HG02884 (cell line): ENCODE measurements at regions not wholly inside any gene's neighbourhood (a gene's known extent, or its start where the extent isn't known, plus 50 kb on each side); places are given as distances from the start of the nearest gene placed in this dataset.

ENCODE experiments used
- ATAC-seq: cut with Tn5 transposase; IDR thresholded peaks from one replicate; pipeline ENCODE4 v1.9.1; 2021; ENCODE audit warnings: mild to moderate bottlenecking, moderate library complexity; ENCODE audit not compliant: unreplicated experiment

DNA sequence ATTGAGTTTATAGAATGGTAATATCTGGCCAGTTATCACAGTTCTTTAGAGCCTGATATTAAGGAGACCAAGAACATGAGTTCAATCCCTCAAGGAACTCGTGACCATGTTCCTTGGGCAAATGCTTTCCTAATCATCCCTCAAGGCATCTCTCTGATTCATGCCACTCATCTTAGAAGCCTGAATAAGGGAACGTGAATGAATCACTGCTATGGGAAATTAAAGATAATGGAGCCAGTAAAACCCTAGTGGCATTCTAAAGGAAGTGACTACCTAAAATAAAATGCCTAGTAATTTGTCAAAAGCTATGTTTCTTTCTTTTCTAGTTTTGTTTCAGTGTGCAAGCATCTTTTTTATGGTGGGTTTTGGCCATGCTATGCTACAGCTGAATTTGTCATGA is 1161.3 kb downstream of the C4orf33 start:
- ATAC-seq, result no peak

DNA sequence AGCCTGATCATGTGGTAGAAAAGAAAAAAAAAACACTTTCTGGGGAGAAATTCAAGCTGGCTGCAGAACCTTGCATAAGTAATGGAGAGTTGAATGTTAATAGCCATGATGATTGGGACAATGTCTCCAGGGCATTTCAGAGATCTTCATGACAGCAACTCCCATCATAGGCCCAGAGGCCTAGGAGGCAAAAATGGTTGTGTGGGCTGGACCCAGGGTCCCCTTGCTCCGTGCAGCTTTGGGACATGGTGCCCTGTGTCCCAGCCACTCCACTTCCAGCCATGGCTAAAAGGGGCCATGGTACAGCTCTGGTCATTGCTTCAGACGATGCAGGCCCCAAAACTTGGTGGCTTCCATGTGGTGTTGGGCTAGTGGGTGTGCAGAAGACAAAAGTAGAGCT is 1170.9 kb downstream of the C4orf33 start:
- ATAC-seq, result no peak

DNA sequence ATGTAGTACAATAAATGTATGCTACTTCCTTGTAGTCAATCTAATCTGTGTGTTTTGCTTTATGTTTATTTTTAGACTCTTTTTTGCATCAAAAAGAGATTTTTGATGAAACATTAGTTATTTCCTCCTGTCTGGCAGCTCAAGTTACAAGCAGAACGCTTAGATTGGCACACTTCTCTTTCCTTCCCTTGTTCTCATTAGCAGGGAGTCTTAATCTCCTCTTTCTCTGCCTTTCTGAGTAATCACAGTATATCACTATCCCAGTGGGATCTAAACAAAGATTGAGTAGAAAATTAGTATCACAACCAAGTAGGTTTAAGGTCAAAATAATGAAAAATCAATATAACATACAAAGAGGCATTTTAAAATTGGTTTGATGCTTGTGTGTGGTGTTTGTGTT is 1192.6 kb downstream of the C4orf33 start:
- no peak for ATAC-seq

DNA sequence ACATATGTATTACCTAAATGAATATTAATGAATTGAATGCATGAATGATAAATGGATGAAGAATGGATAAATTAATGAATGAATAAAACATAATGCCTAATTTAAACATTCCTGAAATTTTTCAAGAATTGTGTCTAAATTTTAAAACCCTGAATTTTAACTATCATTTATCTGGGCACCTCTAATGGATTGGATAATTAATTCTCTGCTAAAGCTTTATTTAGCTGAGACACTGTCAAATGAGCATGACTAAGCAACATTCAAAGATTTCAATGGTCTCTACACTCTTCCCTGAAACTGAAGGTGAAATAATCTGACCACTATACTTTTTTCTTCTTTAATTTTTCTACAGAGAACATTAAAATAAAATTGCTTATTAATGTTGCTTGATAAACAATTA is 1197.7 kb downstream of the C4orf33 start:
- no peak for ATAC-seq

DNA sequence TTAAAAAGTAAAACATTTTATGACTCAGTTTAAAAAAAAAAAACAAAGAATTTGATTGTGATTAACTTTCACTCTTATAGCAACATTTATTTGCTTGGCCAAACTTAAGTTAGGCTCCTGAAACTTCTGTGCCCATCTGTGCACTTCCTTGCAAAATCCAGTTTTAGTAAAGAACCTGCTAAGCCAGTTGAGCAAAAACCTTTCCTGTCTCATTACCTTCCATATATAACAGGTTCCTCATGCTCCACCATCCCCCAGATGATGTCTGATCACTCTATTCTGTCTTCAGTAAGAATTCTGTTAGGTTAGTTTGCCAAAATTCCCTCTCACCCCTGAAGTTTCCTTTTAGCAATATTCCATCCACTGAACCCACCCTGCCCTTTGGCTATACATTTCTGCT is 1200.5 kb downstream of the C4orf33 start:
- no peak for ATAC-seq

DNA sequence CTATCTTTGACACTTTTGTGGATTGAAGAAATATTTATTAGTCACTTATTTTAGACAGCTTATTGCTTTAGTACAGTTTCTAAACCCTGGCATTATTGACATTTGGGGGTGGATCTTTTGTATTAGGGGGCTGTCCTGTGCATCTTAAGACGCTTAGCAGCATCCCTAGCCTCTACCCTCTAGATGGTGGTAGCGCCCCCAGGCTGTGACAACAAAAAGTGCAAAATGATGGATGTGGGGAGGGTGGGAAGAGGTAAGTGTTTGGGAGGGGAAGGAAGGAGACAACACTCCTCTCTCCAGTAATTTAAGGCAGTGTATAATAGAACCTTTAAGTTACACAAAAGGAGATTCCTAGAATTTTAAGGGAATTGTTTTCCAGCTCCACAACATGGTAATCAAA is 1210.6 kb downstream of the C4orf33 start:
- no peak for ATAC-seq

DNA sequence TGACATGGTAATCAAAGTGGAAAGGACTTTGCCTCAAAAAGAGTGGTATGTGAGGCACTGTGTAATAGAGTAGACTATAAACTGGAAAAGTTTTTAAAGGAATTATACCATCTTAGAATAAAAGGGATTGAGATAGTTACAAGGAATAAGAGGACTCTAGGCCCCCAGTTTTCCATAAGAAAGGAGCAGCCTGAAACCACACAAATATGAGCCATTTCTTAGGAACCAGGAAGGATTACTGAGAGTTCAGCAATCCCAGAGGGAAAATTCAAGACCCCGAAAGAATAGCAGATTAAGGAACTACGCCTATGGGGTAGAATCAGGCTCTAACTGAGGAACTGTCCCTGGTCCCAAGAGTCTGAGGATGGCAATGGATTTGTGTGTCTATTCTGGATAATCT is 1213.3 kb downstream of the C4orf33 start:
- no peak for ATAC-seq

DNA sequence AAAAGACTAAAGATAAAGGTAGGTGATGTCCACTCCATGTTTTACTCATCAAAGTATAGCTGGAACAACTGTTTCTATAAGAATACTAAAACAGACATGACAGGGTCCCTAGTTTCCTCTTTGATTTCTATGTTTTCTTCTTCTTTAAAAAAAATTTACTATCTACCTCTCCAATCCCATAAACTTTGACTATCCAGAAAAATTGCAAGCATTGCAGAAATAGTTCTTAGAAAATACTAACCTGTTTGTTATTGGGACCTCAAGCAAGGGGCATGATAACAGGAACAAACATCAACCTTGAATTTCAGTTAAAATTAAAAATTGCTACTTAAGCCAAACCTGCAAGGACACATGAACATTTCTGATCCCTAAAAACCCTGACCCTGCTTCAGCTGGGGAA is 1226.5 kb downstream of the C4orf33 start:
- ATAC-seq, result no peak

DNA sequence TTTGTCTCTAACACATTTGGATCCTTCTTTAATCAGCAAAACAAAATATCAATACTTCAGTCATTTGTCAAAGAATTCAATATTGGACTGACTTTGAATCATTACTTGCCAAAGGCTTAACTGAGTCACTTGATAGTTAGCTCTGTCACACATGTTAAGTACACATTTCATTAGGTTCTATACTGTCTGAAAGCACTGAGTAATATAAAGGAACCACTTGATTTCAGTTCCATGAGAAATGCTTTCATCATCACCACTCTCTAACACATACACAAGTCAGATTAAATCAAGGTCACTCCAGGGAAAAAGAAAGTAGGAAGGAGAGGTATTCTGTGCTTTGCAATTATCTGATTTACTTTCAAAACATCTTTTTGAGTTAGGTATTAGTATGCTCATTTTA is 1233.1 kb downstream of the C4orf33 start:
- ATAC-seq, result no peak

DNA sequence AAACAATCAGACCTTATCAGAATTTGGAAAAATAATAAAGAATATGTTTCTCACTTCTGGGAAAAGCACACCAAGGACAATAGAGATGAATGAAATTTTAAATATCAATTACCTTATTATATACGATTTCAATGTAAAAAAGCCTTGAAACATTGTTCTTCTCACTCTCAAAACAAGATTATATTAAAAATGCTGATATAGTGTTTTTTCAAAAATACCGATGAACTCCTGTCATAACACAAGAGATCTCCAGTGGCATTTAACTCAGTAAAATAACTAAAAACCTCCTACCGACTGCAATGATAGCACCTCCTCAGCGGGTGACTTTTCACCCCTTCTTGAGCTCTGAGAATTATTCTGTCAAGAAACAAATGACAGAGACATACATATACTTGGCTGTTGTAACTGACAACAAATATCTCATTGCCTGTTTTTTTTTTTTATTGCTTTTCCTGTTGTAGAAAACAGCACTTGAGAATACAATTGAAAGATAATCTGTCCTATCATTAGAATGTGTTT is 1237.3 kb downstream of the C4orf33 start:
- ATAC-seq, result no peak

DNA sequence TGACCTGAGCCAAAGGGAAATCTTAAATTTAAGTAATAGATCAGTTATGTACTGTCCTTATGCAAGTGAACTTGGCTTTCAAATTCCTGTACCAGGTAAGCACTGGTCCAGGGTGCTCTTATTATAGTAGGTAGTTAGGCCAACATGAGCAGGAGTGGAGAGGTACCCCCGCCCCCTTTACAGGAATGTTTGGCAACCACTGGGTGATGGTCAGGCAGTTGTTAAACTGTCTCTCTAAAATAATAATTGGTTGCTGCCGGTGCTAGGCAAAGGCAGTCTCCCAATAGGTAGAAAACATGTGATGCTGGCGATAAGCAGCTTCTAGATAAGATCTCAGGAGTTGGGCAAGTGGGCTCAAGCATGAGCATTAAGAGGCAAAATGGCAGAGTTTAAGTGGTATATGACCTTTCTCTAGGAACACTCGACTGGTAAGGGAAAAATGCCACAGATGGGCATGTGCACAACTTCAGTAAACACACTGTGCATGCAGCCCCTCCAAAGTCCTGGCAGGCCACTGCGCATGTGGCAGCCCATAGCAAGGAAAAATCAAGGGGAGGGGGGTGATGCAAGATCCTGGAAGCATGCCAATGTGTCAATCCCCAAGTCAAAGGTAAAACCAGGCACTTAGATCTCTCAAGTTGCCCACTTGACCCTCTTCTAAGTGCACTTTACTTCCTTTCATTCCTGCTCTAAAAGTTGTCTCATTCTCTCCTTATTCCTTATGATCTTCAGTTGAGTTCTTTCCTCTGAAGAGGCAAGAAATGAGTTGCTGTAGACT is 1239.7 kb downstream of the C4orf33 start:
- ATAC-seq, result no peak

DNA sequence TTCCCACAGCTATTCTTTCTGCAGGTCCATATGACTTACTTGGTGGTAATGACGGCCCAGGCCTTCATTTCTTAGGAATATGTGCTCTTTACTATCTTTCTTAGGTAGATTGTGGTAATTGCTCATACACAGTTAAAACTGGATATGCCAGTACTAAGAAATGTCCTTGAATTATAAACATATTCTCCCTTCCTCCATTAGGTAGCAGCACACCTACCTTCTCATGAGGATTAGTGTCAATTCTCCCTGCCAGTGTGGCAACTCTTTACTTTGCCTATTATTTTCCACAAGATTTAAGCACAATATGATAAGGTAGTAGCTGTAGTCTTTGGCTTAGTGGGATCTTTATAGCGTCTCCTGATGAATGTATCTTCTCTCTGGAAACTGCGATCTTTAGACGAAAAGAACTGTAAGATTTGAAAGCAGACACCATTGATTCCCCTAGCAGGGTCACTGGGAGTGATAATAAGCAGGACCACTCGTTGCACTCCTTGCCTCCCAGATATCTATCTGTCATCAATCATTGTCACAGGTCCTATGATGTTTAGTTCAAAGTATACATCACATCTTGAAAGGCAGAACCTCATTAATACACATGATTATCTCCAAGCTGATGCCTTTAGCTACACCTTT is 1240.7 kb downstream of the C4orf33 start:
- peak; percentile 93 for ATAC-seq

DNA sequence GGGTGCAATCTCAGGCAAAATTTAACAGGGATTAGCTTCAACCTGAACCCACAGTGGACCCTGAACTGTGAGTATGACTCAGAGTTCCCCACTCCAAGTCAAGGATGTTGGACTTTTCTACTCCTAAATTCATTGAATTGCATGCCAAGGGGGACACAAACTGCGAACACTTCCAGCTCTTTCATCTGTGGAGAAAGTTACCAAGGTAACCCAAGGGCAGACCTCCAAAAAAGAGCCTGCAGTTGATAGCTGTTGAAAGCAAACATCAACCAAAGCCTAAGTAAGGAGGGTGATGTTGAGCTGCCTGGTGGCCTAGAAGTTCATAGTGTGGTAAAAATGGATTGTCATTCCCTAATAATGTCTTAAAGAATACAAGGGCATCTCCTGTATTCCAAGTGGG is 1242.9 kb downstream of the C4orf33 start:
- ATAC-seq, result no peak

DNA sequence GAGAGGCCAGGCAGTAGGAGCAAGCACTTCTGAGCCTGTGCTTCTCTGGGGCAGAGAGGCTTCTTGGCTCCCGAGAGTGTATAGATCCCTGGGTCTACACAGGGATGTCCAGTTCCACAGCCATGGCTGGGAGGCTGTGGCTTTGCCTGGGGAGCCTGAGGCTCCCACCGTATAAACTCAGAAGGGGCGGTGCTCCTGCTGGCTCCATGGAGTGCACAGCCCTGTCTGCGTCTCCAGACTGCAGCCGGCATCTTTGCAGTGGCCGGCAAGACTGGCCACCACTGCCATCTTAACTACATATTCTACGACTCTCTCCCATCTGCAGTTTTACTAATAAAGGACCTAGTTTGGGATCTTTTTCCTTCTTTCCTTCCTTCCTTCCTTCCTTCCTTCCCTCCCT is 1253.8 kb downstream of the C4orf33 start:
- no peak for ATAC-seq

DNA sequence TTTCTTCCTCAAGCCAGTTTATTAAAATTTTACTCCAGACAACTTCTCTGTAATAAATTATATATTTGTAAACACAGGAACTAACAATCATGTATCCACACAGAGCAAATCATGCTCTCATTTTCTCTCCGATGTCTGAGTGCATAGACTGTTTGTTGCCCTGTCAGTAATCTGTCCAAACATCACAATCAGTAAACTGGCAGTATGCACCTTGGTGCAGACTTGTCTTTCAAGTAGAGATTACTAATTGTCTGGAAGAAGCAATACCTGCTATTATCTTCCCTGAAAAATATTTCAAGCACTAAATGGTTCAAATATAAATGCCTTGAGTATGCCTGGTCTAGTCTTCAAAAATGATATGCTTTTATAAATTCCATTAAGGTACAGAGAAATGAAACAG is 1260.9 kb downstream of the C4orf33 start:
- ATAC-seq, result no peak

DNA sequence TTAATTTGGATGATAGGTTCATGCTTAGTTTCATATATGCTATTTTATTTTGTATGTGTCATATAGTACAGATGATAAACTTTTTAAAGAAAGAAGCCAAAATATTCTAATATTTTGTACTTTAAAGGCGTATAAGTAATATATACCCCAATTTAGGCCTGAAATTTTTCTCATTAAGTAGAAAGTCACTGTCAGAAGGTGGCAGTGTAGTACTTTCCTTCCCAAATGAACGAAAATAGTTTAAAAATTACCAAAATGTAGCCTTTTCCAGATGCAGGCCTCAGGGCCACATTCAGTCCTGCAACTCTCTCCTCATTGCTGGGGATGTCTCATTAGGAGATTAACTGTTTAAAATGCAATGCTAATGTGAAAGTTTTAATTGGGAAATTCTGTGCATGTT is 1263.6 kb downstream of the C4orf33 start:
- no peak for ATAC-seq

DNA sequence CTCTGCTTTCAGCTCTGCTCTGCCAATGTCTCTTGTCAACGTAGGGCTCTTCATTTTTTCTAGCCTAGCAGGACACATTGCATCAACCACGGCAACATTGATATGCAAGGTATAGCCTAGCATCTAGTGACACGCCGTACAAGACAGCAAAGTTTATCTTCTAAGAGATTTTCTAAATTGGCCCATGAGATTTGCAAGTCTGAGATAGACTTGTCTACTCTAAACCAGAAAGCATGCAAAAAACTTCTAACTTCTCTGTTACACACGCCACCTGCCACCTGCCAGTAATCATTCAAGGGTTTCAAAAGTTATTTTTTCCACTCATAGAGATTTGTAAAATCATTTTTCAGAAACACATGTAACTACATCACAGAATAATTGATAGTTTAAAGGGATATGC is 1265.7 kb downstream of the C4orf33 start:
- ATAC-seq, result no peak

DNA sequence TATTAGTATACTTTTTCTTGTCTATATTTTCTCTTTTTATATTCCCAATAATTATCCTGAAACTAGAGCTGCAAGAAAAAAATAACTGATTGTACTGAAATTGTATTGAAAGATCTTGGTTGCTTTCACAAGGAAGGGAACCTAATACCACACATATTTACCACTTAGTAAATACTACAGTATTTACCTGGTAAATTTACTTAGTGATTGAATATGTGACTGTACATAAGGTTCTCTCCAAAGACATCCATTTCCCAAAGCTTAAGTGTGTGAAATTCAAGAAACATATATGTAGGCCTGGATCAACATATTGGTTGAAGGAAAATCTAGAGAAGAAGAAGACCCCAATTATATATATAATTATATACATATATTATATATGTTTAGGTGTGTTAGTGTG is 1272.7 kb downstream of the C4orf33 start:
- no peak for ATAC-seq

DNA sequence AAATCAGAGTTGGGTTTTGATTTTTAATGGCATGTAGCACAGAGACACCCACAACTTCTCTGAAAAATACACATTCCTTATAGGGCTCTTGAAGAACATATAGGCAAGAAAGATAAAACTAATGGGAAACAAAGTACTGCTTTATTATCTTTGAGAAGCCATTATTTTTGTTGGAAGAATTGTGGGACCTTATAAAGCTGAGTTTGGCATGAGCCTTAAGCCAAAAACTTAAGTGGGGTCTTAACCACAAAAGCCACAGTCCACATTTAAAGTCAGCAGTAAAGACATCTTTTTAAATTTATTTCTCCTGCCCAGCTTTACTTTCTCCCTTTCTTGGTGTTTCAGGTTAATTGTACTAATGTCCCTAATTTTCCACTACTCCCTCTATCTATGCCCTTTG is 1297.3 kb downstream of the C4orf33 start:
- no peak for ATAC-seq

DNA sequence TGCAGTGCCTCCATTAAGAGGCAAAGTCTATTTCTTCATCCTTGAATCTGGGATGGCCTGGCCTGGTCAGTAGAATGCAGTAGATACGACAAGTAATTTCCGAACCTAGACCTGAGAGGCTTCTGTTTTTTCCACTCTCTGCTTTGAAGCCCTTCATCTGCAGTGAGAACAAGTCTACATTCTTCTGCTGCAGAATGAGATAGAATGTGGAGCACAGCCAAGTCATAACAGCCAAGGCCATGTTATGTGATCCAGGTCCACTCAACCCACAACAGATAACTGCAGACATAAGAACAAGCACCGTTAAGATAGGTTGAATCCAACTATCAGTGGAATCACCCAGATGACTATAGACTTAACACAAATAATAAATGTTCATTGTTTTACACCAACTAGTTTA is 1297.7 kb downstream of the C4orf33 start:
- ATAC-seq, result no peak

DNA sequence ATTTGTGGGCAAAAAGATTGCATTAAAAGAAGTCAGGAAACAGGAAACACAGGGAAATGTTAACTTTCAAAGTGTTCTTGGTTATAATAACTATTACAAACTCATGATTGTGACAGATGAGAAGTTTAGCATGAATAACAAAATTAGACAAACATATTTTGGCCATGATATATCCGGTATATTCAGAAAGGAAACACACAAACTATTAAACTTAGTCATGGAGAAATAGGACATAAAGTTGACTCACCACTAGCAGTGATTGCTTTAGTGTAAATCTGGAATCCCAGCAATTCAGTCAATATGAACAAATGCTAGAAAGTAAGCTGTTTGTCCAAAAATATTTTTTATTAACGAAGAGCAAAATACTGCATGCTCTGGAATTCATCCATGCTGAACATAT is 1299.9 kb downstream of the C4orf33 start:
- ATAC-seq, result no peak

DNA sequence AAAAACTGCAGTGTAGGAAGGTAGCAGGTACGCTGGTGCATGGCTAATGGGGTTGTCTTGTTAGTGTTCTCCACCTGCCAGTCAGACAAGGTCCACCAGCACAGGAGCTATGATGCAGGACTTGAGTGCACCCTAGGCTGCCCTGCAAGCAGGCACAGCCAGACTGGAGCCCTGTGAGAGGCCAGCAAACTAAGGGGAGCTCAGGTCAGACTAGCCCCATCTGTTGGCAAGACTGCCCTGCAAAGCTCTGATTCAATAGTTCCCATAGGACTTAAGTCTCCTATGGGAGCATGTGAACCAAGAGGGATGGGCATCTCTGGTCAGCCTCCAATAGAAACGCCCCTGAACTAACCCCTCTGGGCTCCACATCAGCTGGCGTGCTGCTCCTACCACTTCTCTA is 1307.3 kb downstream of the C4orf33 start:
- ATAC-seq, result no peak

DNA sequence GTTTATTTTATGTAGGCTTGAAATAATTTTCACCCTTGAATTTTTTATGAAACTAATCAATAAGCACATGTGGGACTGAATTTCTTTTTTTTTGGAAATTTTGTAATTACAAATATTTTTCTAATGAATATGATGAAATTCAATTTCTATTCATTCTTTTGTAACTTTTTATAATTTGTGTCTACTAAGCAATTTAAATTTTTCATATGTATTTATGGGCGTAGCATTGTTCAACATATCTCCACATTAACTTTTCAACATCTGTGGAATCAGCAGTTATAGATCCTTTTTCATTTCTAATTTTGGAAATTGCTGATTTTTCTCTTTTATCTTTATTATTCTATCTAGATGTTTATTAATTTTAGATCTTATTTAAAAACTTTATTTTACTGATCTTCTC is 1320.3 kb downstream of the C4orf33 start:
- no peak for ATAC-seq
